ENCODE measurements at regions not wholly inside any gene's neighbourhood (a gene's known extent, or its start where the extent isn't known, plus 50 kb on each side); places are given as distances from the start of the nearest gene placed in this dataset.

DNA sequence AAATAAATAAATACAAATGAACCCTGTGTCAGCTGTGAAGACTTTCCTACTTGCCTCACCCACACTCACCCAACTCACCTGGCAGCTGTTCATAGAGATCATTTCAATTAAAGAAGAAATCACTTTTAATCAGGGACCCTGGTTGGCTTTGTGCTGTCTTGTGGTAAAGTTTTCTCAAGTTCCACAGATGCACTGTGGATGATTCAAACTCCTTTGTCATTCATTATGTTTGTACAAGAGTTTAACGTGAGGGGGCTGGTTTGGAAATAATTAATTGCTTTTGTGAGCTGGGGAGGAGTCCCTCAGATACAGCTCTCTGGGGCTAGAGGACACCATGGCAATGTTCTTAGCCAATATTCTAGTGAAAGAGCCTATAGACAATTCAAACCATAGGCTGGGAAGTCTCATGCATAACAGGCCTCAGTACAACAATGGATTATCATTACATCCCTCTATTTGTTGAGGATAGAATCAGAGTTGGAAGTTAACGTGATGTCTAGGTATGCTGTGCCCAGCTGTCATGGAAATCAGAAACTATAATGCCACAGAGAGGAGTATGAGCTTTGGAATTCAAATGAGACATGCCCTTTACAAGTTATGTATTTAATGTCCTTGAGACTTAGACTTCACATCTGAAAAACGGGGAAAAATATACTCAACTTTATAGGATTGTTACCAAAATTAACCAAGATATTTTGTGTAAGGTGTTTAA, 698.5 kb downstream of the KCNA4 start:
- H3K4me1 ChIP-seq (ENCODE audit: control insufficient read depth in 2 of 3, insufficient read depth in 2 of 3, low read depth in 1 of 3, low read length in 3 of 3): no peaks in the 10 kb centered on the region
- H3K9ac ChIP-seq (ENCODE audit: low read length in 3 of 3): no peak overlapping the region
- FAIRE-seq (no peak), DNase-seq (no peak)
- no peaks in the 10 kb centered on the region for H3K36me3 ChIP-seq (ENCODE audit: control insufficient read depth in 2 of 3, insufficient read depth in 3 of 3, low read length in 3 of 3)
- H3K27me3 ChIP-seq (ENCODE audit: control insufficient read depth, insufficient read depth, low read length): no peaks in the 10 kb centered on the region
- no peak overlapping the region for H3K4me3 ChIP-seq (ENCODE audit: low read length in 3 of 3)
- no peaks in the 10 kb centered on the region for H3K9me3 ChIP-seq (ENCODE audit: control insufficient read depth in 2 of 3, insufficient read depth in 1 of 3, low read length in 3 of 3)
- no peak for TF ChIP-seq CTCF (IDR thresholded peaks at IDR 0.05; ENCODE audit: borderline replicate concordance, extremely low read depth, insufficient read depth)
- intact Hi-C loops (cut with DNase I): no loop called here
- H3K27ac ChIP-seq (ENCODE audit: low read depth in 2 of 2, low read length in 2 of 2): no peak overlapping the region

DNA sequence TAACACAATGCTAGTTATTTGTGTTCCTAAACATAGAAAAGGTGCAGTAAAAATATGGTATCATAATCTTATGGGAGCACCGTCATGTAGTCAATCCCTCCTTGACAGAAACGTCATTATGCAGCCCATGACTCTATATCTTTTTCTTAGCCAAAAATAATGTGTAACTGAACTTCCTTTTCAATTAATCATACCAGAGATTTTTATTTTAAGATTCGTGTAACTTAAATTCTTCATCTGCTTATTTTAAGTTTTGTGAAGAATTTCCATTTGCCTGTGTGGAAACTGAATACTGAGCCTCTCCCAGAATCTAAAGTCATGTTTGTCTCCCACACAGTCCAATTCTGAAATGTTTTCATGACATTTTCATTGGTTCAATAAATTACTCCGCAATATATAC, 699.1 kb downstream of the KCNA4 start:
- Histone ChIP-seq H3K36me3 (ENCODE audit: control insufficient read depth in 2 of 3, insufficient read depth in 3 of 3, low read length in 3 of 3) (no peaks in the 10 kb centered on the region), H3K4me3 (ENCODE audit: low read length in 3 of 3) (no peak overlapping the region), H3K4me1 (ENCODE audit: control insufficient read depth in 2 of 3, insufficient read depth in 2 of 3, low read depth in 1 of 3, low read length in 3 of 3) (no peaks in the 10 kb centered on the region), H3K27me3 (ENCODE audit: control insufficient read depth, insufficient read depth, low read length) (no peaks in the 10 kb centered on the region), H3K9ac (ENCODE audit: low read length in 3 of 3) (no peak overlapping the region), H3K9me3 (ENCODE audit: control insufficient read depth in 2 of 3, insufficient read depth in 1 of 3, low read length in 3 of 3) (no peaks in the 10 kb centered on the region), H3K27ac (ENCODE audit: low read depth in 2 of 2, low read length in 2 of 2) (no peak overlapping the region)
- FAIRE-seq: no peak
- intact Hi-C loops (cut with DNase I): no loop called here
- TF ChIP-seq CTCF (IDR thresholded peaks at IDR 0.05; ENCODE audit: borderline replicate concordance, extremely low read depth, insufficient read depth): no peak
- DNase-seq: no peak

DNA sequence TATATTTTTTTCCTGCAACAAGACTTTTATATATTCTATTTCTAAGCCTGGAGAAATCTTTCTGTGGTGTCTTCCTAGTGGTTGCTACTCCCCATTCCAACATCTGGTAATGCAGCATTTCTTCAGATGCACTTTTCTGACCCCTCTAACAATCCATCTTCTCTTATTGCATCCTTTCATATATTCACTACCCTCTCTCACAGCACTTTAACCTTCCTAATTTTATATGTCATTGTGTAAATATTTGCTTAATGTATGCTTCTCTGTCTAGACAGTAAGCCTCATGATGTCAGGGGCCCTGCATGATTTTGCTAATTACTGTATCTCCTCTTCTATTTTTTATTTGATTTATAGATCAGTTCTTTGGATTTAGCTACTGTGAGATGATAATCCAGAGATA, 701.6 kb downstream of the KCNA4 start:
- no peak for TF ChIP-seq CTCF (IDR thresholded peaks at IDR 0.05; ENCODE audit: borderline replicate concordance, extremely low read depth, insufficient read depth)
- Histone ChIP-seq H3K36me3 (ENCODE audit: control insufficient read depth in 2 of 3, insufficient read depth in 3 of 3, low read length in 3 of 3) (no peaks in the 10 kb centered on the region), H3K27me3 (ENCODE audit: control insufficient read depth, insufficient read depth, low read length) (no peaks in the 10 kb centered on the region), H3K4me3 (ENCODE audit: low read length in 3 of 3) (no peak overlapping the region), H3K9me3 (ENCODE audit: control insufficient read depth in 2 of 3, insufficient read depth in 1 of 3, low read length in 3 of 3) (no peaks in the 10 kb centered on the region), H3K9ac (ENCODE audit: low read length in 3 of 3) (no peak overlapping the region), H3K4me1 (ENCODE audit: control insufficient read depth in 2 of 3, insufficient read depth in 2 of 3, low read depth in 1 of 3, low read length in 3 of 3) (no peaks in the 10 kb centered on the region), H3K27ac (ENCODE audit: low read depth in 2 of 2, low read length in 2 of 2) (no peak overlapping the region)
- DNase-seq (no peak), FAIRE-seq (no peak)
- intact Hi-C loops (cut with DNase I): no loop called here

GRCh38 chr11:29314211-29314610, 702.6 kb downstream of the KCNA4 start:
- H3K4me3 ChIP-seq (ENCODE audit: low read length in 3 of 3): no peak overlapping the region
- H3K36me3 ChIP-seq (ENCODE audit: control insufficient read depth in 2 of 3, insufficient read depth in 3 of 3, low read length in 3 of 3): no peaks in the 10 kb centered on the region
- no peak overlapping the region for H3K27ac ChIP-seq (ENCODE audit: low read depth in 2 of 2, low read length in 2 of 2)
- H3K9ac ChIP-seq (ENCODE audit: low read length in 3 of 3): no peak overlapping the region
- FAIRE-seq (no peak), DNase-seq (no peak)
- no peaks in the 10 kb centered on the region for H3K4me1 ChIP-seq (ENCODE audit: control insufficient read depth in 2 of 3, insufficient read depth in 2 of 3, low read depth in 1 of 3, low read length in 3 of 3)
- no peaks in the 10 kb centered on the region for H3K9me3 ChIP-seq (ENCODE audit: control insufficient read depth in 2 of 3, insufficient read depth in 1 of 3, low read length in 3 of 3)
- intact Hi-C loops (cut with DNase I): no loop called here
- H3K27me3 ChIP-seq (ENCODE audit: control insufficient read depth, insufficient read depth, low read length): no peaks in the 10 kb centered on the region
- no peak for TF ChIP-seq CTCF (IDR thresholded peaks at IDR 0.05; ENCODE audit: borderline replicate concordance, extremely low read depth, insufficient read depth)

All from kidney (tissue), 13 donors.